ENCODE measurements at regions not wholly inside any gene's neighbourhood (a gene's known extent, or its start where the extent isn't known, plus 50 kb on each side); places are given as distances from the start of the nearest gene placed in this dataset.

GRCh38 chr4:187889651-187890050 lies 105.9 kb upstream of the ZFP42 start:
- Mint-ChIP-seq H3K9me3 (no peaks in the 10 kb centered on the region), H3K4me1 (peaks cover 12% of the 10 kb centered on the region), H3K36me3 (no peaks in the 10 kb centered on the region), H3K27ac (no peak overlapping the region), H3K27me3 (ENCODE audit: insufficient read depth, low read depth) (no peaks in the 10 kb centered on the region), H3K4me3 (no peak overlapping the region)
- DNase-seq (ENCODE audit: low spot score): no peak
- Histone ChIP-seq H3F3A (ENCODE audit: low read depth) (no peaks in the 10 kb centered on the region), H3K27ac (no peak overlapping the region), H4K20me1 (ENCODE audit: low read depth) (no peaks in the 10 kb centered on the region), H3K9me3 (ENCODE audit: low read depth) (no peaks in the 10 kb centered on the region), H3K4me1 (peaks cover 2% of the 10 kb centered on the region), H3K4me2 (no peak overlapping the region), H3K27me3 (no peaks in the 10 kb centered on the region), H3K4me3 (no peak overlapping the region), H3K36me3 (no peaks in the 10 kb centered on the region), H3K9ac (no peak overlapping the region), H2AFZ (replicated peaks) (no peak overlapping the region), H3K79me2 (ENCODE audit: low read depth) (no peaks in the 10 kb centered on the region)
- TF ChIP-seq CTCF (IDR thresholded peaks at IDR 0.05): no peak
- no peak for TF ChIP-seq EZH2 (IDR thresholded peaks at IDR 0.05)
- TF ChIP-seq EZH2phosphoT487 (IDR thresholded peaks at IDR 0.05): no peak

DNA sequence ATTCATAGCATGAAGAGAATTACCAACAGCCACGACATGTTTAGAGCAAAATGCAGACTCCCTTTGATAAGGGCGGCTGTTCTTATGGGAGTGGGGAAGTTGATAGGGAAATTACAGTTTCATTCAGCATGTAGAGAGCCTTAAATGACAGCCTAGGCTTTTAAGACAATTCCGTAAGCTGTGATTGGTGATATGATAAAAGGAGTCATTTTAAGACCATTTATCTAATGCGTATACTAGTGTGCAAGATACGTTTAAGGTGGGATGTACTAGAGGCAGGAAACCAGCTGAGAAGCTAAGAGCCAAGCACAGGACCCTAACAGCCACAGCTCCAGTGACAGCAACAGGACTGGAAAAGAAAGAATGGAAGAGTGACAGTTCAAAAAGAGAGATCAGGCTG lies 102.2 kb upstream of the ZFP42 start:
- H3F3A ChIP-seq (ENCODE audit: low read depth): no peaks in the 10 kb centered on the region
- H3K36me3 ChIP-seq: no peaks in the 10 kb centered on the region
- H3K36me3 Mint-ChIP-seq: no peaks in the 10 kb centered on the region
- peaks cover 17% of the 10 kb centered on the region for H3K4me1 Mint-ChIP-seq
- no peak for TF ChIP-seq EZH2phosphoT487 (IDR thresholded peaks at IDR 0.05)
- no peak for TF ChIP-seq CTCF (IDR thresholded peaks at IDR 0.05)
- TF ChIP-seq EZH2 (IDR thresholded peaks at IDR 0.05): no peak
- H3K79me2 ChIP-seq (ENCODE audit: low read depth): no peaks in the 10 kb centered on the region
- no peak overlapping the region for H3K27ac ChIP-seq
- peaks cover 6% of the 10 kb centered on the region for H3K4me1 ChIP-seq
- no peak overlapping the region for H3K9ac ChIP-seq
- no peak overlapping the region for H3K4me3 ChIP-seq
- H3K27me3 Mint-ChIP-seq (ENCODE audit: insufficient read depth, low read depth): no peaks in the 10 kb centered on the region
- H3K9me3 ChIP-seq (ENCODE audit: low read depth): no peaks in the 10 kb centered on the region
- no peak overlapping the region for H3K27ac Mint-ChIP-seq
- no peaks in the 10 kb centered on the region for H3K9me3 Mint-ChIP-seq
- H3K27me3 ChIP-seq: no peaks in the 10 kb centered on the region
- no peak overlapping the region for H3K4me2 ChIP-seq
- no peak overlapping the region for H3K4me3 Mint-ChIP-seq
- H4K20me1 ChIP-seq (ENCODE audit: low read depth): no peaks in the 10 kb centered on the region
- no peak overlapping the region for H2AFZ ChIP-seq (replicated peaks)
- no peak for DNase-seq (ENCODE audit: low spot score)

DNA sequence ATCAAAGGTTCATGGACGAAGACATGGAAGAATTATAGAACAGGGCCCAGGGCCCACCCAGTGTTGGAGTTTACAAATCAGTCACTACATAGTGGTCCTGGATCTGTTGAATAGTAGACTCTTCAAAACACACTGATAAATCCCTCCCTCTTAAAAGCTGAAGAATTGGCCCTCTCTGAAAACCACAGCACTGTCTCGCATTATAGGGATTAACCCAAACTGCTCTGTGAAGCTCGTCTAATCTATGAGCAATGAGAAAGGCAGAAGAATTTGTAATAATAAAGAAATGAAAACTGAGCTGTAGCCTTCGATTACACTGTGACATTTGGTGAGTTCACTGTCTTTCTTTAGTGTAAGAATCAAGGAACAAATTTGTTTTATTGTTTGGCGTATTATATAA lies 92.5 kb upstream of the ZFP42 start:
- H3K27me3 Mint-ChIP-seq (ENCODE audit: insufficient read depth, low read depth): peaks cover 2% of the 10 kb centered on the region
- H3K4me3 ChIP-seq: no peak overlapping the region
- no peaks in the 10 kb centered on the region for H4K20me1 ChIP-seq (ENCODE audit: low read depth)
- no peaks in the 10 kb centered on the region for H3K36me3 ChIP-seq
- H3K4me3 Mint-ChIP-seq: no peak overlapping the region
- H3K79me2 ChIP-seq (ENCODE audit: low read depth): no peaks in the 10 kb centered on the region
- peaks cover 6% of the 10 kb centered on the region for H3K9me3 Mint-ChIP-seq
- H3K9me3 ChIP-seq (ENCODE audit: low read depth): no peaks in the 10 kb centered on the region
- H3K4me1 Mint-ChIP-seq: peaks cover 9% of the 10 kb centered on the region
- H3K27ac ChIP-seq: no peak overlapping the region
- peak overlapping the region; percentile 4 for H3K27ac Mint-ChIP-seq
- no peak overlapping the region for H2AFZ ChIP-seq (replicated peaks)
- no peak overlapping the region for H3K9ac ChIP-seq
- no peaks in the 10 kb centered on the region for H3F3A ChIP-seq (ENCODE audit: low read depth)
- peak; percentile 21 for DNase-seq (ENCODE audit: low spot score)
- H3K4me2 ChIP-seq: no peak overlapping the region
- H3K4me1 ChIP-seq: peaks cover 5% of the 10 kb centered on the region
- H3K27me3 ChIP-seq: no peaks in the 10 kb centered on the region
- no peaks in the 10 kb centered on the region for H3K36me3 Mint-ChIP-seq
- TF ChIP-seq EZH2phosphoT487 (IDR thresholded peaks at IDR 0.05): no peak
- TF ChIP-seq EZH2 (IDR thresholded peaks at IDR 0.05): no peak
- TF ChIP-seq CTCF (IDR thresholded peaks at IDR 0.05): no peak

Data from neural progenitor cell (in vitro differentiated cells).